ENCODE measurements at regions not wholly inside any gene's neighbourhood (a gene's known extent, or its start where the extent isn't known, plus 50 kb on each side); places are given as distances from the start of the nearest gene placed in this dataset.
A peak's percentile ranks its signal among the peaks of the same experiment; 100 is the strongest.

- H3K27ac Mint-ChIP-seq: no peak overlapping the region
- no peak overlapping the region for H3K4me3 Mint-ChIP-seq
- H3K27me3 Mint-ChIP-seq: peaks cover 3% of the 10 kb centered on the region
- ATAC-seq (ENCODE audit: low read depth) (no peak), DNase-seq (ENCODE audit: low spot score in 2 of 2) (no peak)
- H3K9me3 Mint-ChIP-seq: no peaks in the 10 kb centered on the region
- peaks cover 4% of the 10 kb centered on the region for H3K4me1 Mint-ChIP-seq
- H3K36me3 Mint-ChIP-seq: no peaks in the 10 kb centered on the region
Observed at GRCh38 chr2:348361-348916, 60.5 kb upstream of the ALKAL2 start.

- no peak overlapping the region for H3K4me3 Mint-ChIP-seq
- no peak overlapping the region for H3K27ac Mint-ChIP-seq
- no peaks in the 10 kb centered on the region for H3K27me3 Mint-ChIP-seq
- no peaks in the 10 kb centered on the region for H3K9me3 Mint-ChIP-seq
- ATAC-seq (ENCODE audit: low read depth) (no peak), DNase-seq (ENCODE audit: low spot score in 2 of 2) (no peak)
- H3K36me3 Mint-ChIP-seq: no peaks in the 10 kb centered on the region
- H3K4me1 Mint-ChIP-seq: peaks cover 7% of the 10 kb centered on the region
Observed at GRCh38 chr2:344811-345210, 56.9 kb upstream of the ALKAL2 start.

- Mint-ChIP-seq H3K9me3 (peaks cover 2% of the 10 kb centered on the region), H3K4me3 (no peak overlapping the region), H3K27ac (peak overlapping the region; percentile 56), H3K4me1 (peaks cover 7% of the 10 kb centered on the region), H3K36me3 (no peaks in the 10 kb centered on the region), H3K27me3 (peaks cover 3% of the 10 kb centered on the region)
- ATAC-seq (ENCODE audit: low read depth) (peak; percentile 81), DNase-seq (ENCODE audit: low spot score in 2 of 2) (no peak)
Observed at GRCh38 chr2:343355-343754, 55.5 kb upstream of the ALKAL2 start.

- Mint-ChIP-seq H3K4me3 (no peak overlapping the region), H3K9me3 (peaks cover 10% of the 10 kb centered on the region), H3K27me3 (peaks cover 8% of the 10 kb centered on the region), H3K27ac (no peak overlapping the region), H3K4me1 (peaks cover 7% of the 10 kb centered on the region), H3K36me3 (peaks cover 4% of the 10 kb centered on the region)
- DNase-seq (ENCODE audit: low spot score in 2 of 2): no peak
- no peak for ATAC-seq (ENCODE audit: low read depth)
Observed at GRCh38 chr2:341912-342311, 54.0 kb upstream of the ALKAL2 start.

- Mint-ChIP-seq H3K27me3 (peaks cover 8% of the 10 kb centered on the region), H3K4me3 (no peak overlapping the region), H3K36me3 (peaks cover 6% of the 10 kb centered on the region), H3K9me3 (peaks cover 16% of the 10 kb centered on the region), H3K4me1 (peaks cover 7% of the 10 kb centered on the region), H3K27ac (no peak overlapping the region)
- ATAC-seq (ENCODE audit: low read depth): no peak
- no peak for DNase-seq (ENCODE audit: low spot score in 2 of 2)
Observed at GRCh38 chr2:341017-341542, 53.2 kb upstream of the ALKAL2 start.
